Esophagus squamous epithelium (tissue), 5 donors: ENCODE measurements at regions not wholly inside any gene's neighbourhood (a gene's known extent, or its start where the extent isn't known, plus 50 kb on each side); places are given as distances from the start of the nearest gene placed in this dataset.

Experiments used
- DNase-seq: peaks from one replicate; lab custom pipeline; 2025; lab: John Stamatoyannopoulos, UW
- H3K27ac ChIP-seq, 4 donors: fragments of 200-600 bp; sonication (generic); one replicate each; pipeline ENCODE4 v1.5.1; 2016 to 2019; ENCODE audit warnings: mild to moderate bottlenecking in 1 of 4
- H3K27me3 ChIP-seq, 4 donors: fragments of 200-600 bp; sonication (generic); 1 replicate in 3 of 4; 2 replicates in 1 of 4; pipeline versions ENCODE4 v1.5.1 to v1.6.0; 2017 to 2021; ENCODE audit warnings: antibody characterized with exemption in 1 of 4
- H3K36me3 ChIP-seq, 3 donors: fragments of 200-600 bp; sonication (generic); one replicate each; pipeline ENCODE4 v1.5.1; 2016 to 2019
- H3K4me1 ChIP-seq, 3 donors: fragments of 200-600 bp; sonication (generic); one replicate each; pipeline ENCODE4 v1.5.1; 2017 to 2019
- H3K4me3 ChIP-seq, 4 donors: fragments of 200-600 bp; sonication (generic); 1 replicate in 3 of 4; 2 replicates in 1 of 4; pipeline ENCODE4 v1.5.1; 2016 to 2019; ENCODE audit warnings: mild to moderate bottlenecking in 2 of 4, moderate library complexity in 1 of 4
- H3K9me3 ChIP-seq, 3 donors: fragments of 200-600 bp; sonication (generic); one replicate each; pipeline ENCODE4 v1.5.1; 2016 to 2019
- CTCF ChIP-seq, 6 experiments: fragments of 450-650 bp in 4 of 6; fragments of 200-600 bp in 2 of 6; sonication (generic) in 2 of 6; IDR thresholded peaks; one replicate each; pipeline ENCODE4 v1.5.1; 2016 to 2019; ENCODE audit warnings: antibody characterized with exemption in 6 of 6, mild to moderate bottlenecking in 4 of 6, moderate library complexity in 4 of 6
- POLR2A ChIP-seq, 4 donors: fragments of 450-650 bp; IDR thresholded peaks; one replicate each; pipeline ENCODE4 v1.6.1; 2017; ENCODE audit warnings: antibody characterized with exemption in 4 of 4, mild to moderate bottlenecking in 4 of 4, moderate library complexity in 3 of 4
- WGBS, 2 donors: methylation state at CpG; one replicate each; pipeline ENCODE4 v1.1.5; 2018; 5-methylcytosine and 5-hydroxymethylcytosine counted together
- intact Hi-C: fragments of 100-400 bp; cut with DNase I; formaldehyde crosslinking; loops from one replicate; pipeline ENCODE4 v1.15.0; 2022
- donor health status: DM: yes; HTN: yes; CAD: no.

DNA sequence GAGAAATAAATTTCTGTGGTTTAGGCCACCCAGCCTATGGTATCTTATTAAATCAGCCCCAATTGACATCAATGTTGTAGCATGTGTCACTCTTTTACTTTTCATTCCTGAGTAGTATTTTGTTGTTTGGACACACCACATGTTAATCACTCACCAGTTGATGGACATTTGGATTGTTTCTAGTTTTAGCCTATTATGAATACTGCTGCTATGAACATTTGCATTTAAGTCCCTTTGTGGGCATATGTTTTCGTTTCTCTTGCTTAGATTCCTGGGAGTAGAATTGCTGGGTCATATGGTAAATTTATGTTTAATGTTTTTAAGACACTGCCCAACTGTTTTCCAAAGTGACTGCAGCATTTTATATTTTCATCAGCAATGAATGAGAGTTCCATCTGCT lies 50.2 kb upstream of the NUF2 start:
- WGBS, 2 donors = 75% methylated on average over 1 of the region's 1 CpG
- H3K36me3 ChIP-seq = no peaks in the 10 kb centered on the region
- intact Hi-C loops = loop anchor here (10.0 kb wide), 1 partner anchor 57 kb away; no protein-coding TSS in a partner anchor

More for the DNA sequence above, 50.2 kb upstream of the NUF2 start:
- Histone ChIP-seq H3K27me3 (no peaks in the 10 kb centered on the region), H3K4me3 (no peak overlapping the region), H3K9me3 (no peaks in the 10 kb centered on the region), H3K27ac (no peak overlapping the region), H3K4me1 (no peaks in the 10 kb centered on the region)
- TF ChIP-seq CTCF (IDR thresholded peaks at IDR 0.05) (no peak), POLR2A (IDR thresholded peaks at IDR 0.05) (no peak)
- no peak for DNase-seq
